ENCODE measurements at regions not wholly inside any gene's neighbourhood (a gene's known extent, or its start where the extent isn't known, plus 50 kb on each side); places are given as distances from the start of the nearest gene placed in this dataset.
"Not testable (repeated sequence)": the region's sequence is repeated elsewhere in the genome, so short reads cannot be mapped to it uniquely, and the experiment has no call there.

- not testable (repeated sequence) for H3K56ac ChIP-seq (ENCODE audit: low read length); H4K5ac ChIP-seq (ENCODE audit: low read length); H2BK15ac ChIP-seq (replicated peaks; ENCODE audit: low read depth)
Measured at GRCh38 chr10:46718014-46718413, 139.1 kb downstream of the SYT15 start.

GRCh38 chr10:46720386-46720785 lies 141.5 kb downstream of the SYT15 start:
- not testable (repeated sequence) for H4K5ac ChIP-seq (ENCODE audit: low read length); H3K4me3 ChIP-seq (ENCODE audit: low read length); H3K79me2 ChIP-seq (ENCODE audit: control insufficient read depth, insufficient read depth, low read length); H3K4me2 ChIP-seq (ENCODE audit: low read length); H3K9ac ChIP-seq (ENCODE audit: low read length); H3K4me1 ChIP-seq (ENCODE audit: control insufficient read depth, low read depth, low read length); H2BK5ac ChIP-seq (ENCODE audit: low read length); H2AK5ac ChIP-seq (ENCODE audit: low read length); H3K23ac ChIP-seq (ENCODE audit: low read length); H3K36me3 ChIP-seq (ENCODE audit: control insufficient read depth, insufficient read depth, low read length); H3K79me1 ChIP-seq (ENCODE audit: low read length); H2BK15ac ChIP-seq (replicated peaks; ENCODE audit: low read depth); H2BK120ac ChIP-seq (ENCODE audit: low read depth, low read length); H3K56ac ChIP-seq (ENCODE audit: low read length); H3K27me3 ChIP-seq (ENCODE audit: insufficient read depth, low read length, poor library complexity); H3K27ac ChIP-seq (ENCODE audit: low read depth, low read length); H3K4ac ChIP-seq (ENCODE audit: low read depth, low read length); H4K8ac ChIP-seq (ENCODE audit: low read depth, low read length); H3K18ac ChIP-seq (ENCODE audit: low read length)
- DNase-seq: peak; percentile 14
- WGBS (ENCODE audit: extremely low coverage, insufficient coverage, low lambda C conversion rate): no CpG with 5 or more reads among the region's 1 CpG

More at GRCh38 chr10:46718014-46718413, 139.1 kb downstream of the SYT15 start:
- H3K36me3 ChIP-seq (ENCODE audit: control insufficient read depth, insufficient read depth, low read length); H3K79me1 ChIP-seq (ENCODE audit: low read length); H3K4me3 ChIP-seq (ENCODE audit: low read length); DNase-seq; H3K79me2 ChIP-seq (ENCODE audit: control insufficient read depth, insufficient read depth, low read length); H3K23ac ChIP-seq (ENCODE audit: low read length); H3K9ac ChIP-seq (ENCODE audit: low read length); H3K4me1 ChIP-seq (ENCODE audit: control insufficient read depth, low read depth, low read length); H3K18ac ChIP-seq (ENCODE audit: low read length); H3K4ac ChIP-seq (ENCODE audit: low read depth, low read length); H2AK5ac ChIP-seq (ENCODE audit: low read length); H3K27me3 ChIP-seq (ENCODE audit: insufficient read depth, low read length, poor library complexity); H2BK120ac ChIP-seq (ENCODE audit: low read depth, low read length); H3K27ac ChIP-seq (ENCODE audit: low read depth, low read length); H4K8ac ChIP-seq (ENCODE audit: low read depth, low read length); H3K4me2 ChIP-seq (ENCODE audit: low read length); H2BK5ac ChIP-seq (ENCODE audit: low read length): not testable (repeated sequence)
- WGBS (ENCODE audit: extremely low coverage, insufficient coverage, low lambda C conversion rate): no CpG with 5 or more reads among the region's 3 CpGs

- DNase-seq; H3K4me2 ChIP-seq (ENCODE audit: low read length): not testable (repeated sequence)
Measured at GRCh38 chr10:46720811-46721518, 142.0 kb downstream of the SYT15 start.

GRCh38 chr10:46724258-46724657 lies 145.3 kb downstream of the SYT15 start:
- not testable (repeated sequence) for H3K4ac ChIP-seq (ENCODE audit: low read depth, low read length)
- no CpG with 5 or more reads among the region's 3 CpGs for WGBS (ENCODE audit: extremely low coverage, insufficient coverage, low lambda C conversion rate)

More at GRCh38 chr10:46720811-46721518, 142.0 kb downstream of the SYT15 start:
- no CpG with 5 or more reads among the region's 4 CpGs for WGBS (ENCODE audit: extremely low coverage, insufficient coverage, low lambda C conversion rate)
- not testable (repeated sequence) for H4K5ac ChIP-seq (ENCODE audit: low read length); H2BK5ac ChIP-seq (ENCODE audit: low read length); H3K79me1 ChIP-seq (ENCODE audit: low read length); H3K79me2 ChIP-seq (ENCODE audit: control insufficient read depth, insufficient read depth, low read length); H4K8ac ChIP-seq (ENCODE audit: low read depth, low read length); H3K4me1 ChIP-seq (ENCODE audit: control insufficient read depth, low read depth, low read length); H2BK120ac ChIP-seq (ENCODE audit: low read depth, low read length); H3K9ac ChIP-seq (ENCODE audit: low read length); H3K27me3 ChIP-seq (ENCODE audit: insufficient read depth, low read length, poor library complexity); H2BK15ac ChIP-seq (replicated peaks; ENCODE audit: low read depth); H3K4ac ChIP-seq (ENCODE audit: low read depth, low read length); H3K36me3 ChIP-seq (ENCODE audit: control insufficient read depth, insufficient read depth, low read length); H3K18ac ChIP-seq (ENCODE audit: low read length); H3K4me3 ChIP-seq (ENCODE audit: low read length); H3K56ac ChIP-seq (ENCODE audit: low read length); H2AK5ac ChIP-seq (ENCODE audit: low read length); H3K27ac ChIP-seq (ENCODE audit: low read depth, low read length); H3K23ac ChIP-seq (ENCODE audit: low read length)

GRCh38 chr10:46728359-46728758 lies 149.4 kb downstream of the SYT15 start:
- DNase-seq; H4K8ac ChIP-seq (ENCODE audit: low read depth, low read length); H3K9ac ChIP-seq (ENCODE audit: low read length); H3K79me1 ChIP-seq (ENCODE audit: low read length); H2BK5ac ChIP-seq (ENCODE audit: low read length); H2BK120ac ChIP-seq (ENCODE audit: low read depth, low read length); H2AK5ac ChIP-seq (ENCODE audit: low read length); H3K4me2 ChIP-seq (ENCODE audit: low read length); H3K23ac ChIP-seq (ENCODE audit: low read length); H3K18ac ChIP-seq (ENCODE audit: low read length); H3K4me3 ChIP-seq (ENCODE audit: low read length); H3K79me2 ChIP-seq (ENCODE audit: control insufficient read depth, insufficient read depth, low read length); H3K4ac ChIP-seq (ENCODE audit: low read depth, low read length); H3K27ac ChIP-seq (ENCODE audit: low read depth, low read length); H2BK15ac ChIP-seq (replicated peaks; ENCODE audit: low read depth); H3K36me3 ChIP-seq (ENCODE audit: control insufficient read depth, insufficient read depth, low read length); H4K5ac ChIP-seq (ENCODE audit: low read length); H3K27me3 ChIP-seq (ENCODE audit: insufficient read depth, low read length, poor library complexity); H3K56ac ChIP-seq (ENCODE audit: low read length); H3K4me1 ChIP-seq (ENCODE audit: control insufficient read depth, low read depth, low read length): not testable (repeated sequence)

More at GRCh38 chr10:46724258-46724657, 145.3 kb downstream of the SYT15 start:
- H2BK120ac ChIP-seq (ENCODE audit: low read depth, low read length); H2BK15ac ChIP-seq (replicated peaks; ENCODE audit: low read depth); H3K56ac ChIP-seq (ENCODE audit: low read length); H3K4me2 ChIP-seq (ENCODE audit: low read length); H3K9ac ChIP-seq (ENCODE audit: low read length); H3K27ac ChIP-seq (ENCODE audit: low read depth, low read length); H3K4me1 ChIP-seq (ENCODE audit: control insufficient read depth, low read depth, low read length); H4K8ac ChIP-seq (ENCODE audit: low read depth, low read length); H3K27me3 ChIP-seq (ENCODE audit: insufficient read depth, low read length, poor library complexity); H2BK5ac ChIP-seq (ENCODE audit: low read length); H3K4me3 ChIP-seq (ENCODE audit: low read length); H2AK5ac ChIP-seq (ENCODE audit: low read length); H4K5ac ChIP-seq (ENCODE audit: low read length); H3K36me3 ChIP-seq (ENCODE audit: control insufficient read depth, insufficient read depth, low read length); H3K79me2 ChIP-seq (ENCODE audit: control insufficient read depth, insufficient read depth, low read length); H3K18ac ChIP-seq (ENCODE audit: low read length); H3K79me1 ChIP-seq (ENCODE audit: low read length); H3K23ac ChIP-seq (ENCODE audit: low read length): not testable (repeated sequence)
- peak; percentile 3 for DNase-seq

- H3K4me3 ChIP-seq (ENCODE audit: low read length); H2BK5ac ChIP-seq (ENCODE audit: low read length); H3K23ac ChIP-seq (ENCODE audit: low read length); H3K4me2 ChIP-seq (ENCODE audit: low read length); DNase-seq; H3K79me1 ChIP-seq (ENCODE audit: low read length); H3K27ac ChIP-seq (ENCODE audit: low read depth, low read length); H2BK15ac ChIP-seq (replicated peaks; ENCODE audit: low read depth); H3K4me1 ChIP-seq (ENCODE audit: control insufficient read depth, low read depth, low read length); H2AK5ac ChIP-seq (ENCODE audit: low read length); H3K27me3 ChIP-seq (ENCODE audit: insufficient read depth, low read length, poor library complexity); H3K4ac ChIP-seq (ENCODE audit: low read depth, low read length); H3K56ac ChIP-seq (ENCODE audit: low read length); H3K79me2 ChIP-seq (ENCODE audit: control insufficient read depth, insufficient read depth, low read length); H4K5ac ChIP-seq (ENCODE audit: low read length); H2BK120ac ChIP-seq (ENCODE audit: low read depth, low read length); H4K8ac ChIP-seq (ENCODE audit: low read depth, low read length); H3K9ac ChIP-seq (ENCODE audit: low read length); H3K36me3 ChIP-seq (ENCODE audit: control insufficient read depth, insufficient read depth, low read length); H3K18ac ChIP-seq (ENCODE audit: low read length): not testable (repeated sequence)
- WGBS (ENCODE audit: extremely low coverage, insufficient coverage, low lambda C conversion rate): no CpG with 5 or more reads among the region's 3 CpGs
Measured at GRCh38 chr10:46730729-46731128, 151.8 kb downstream of the SYT15 start.
